Endothelial cell (in vitro differentiated cells): ENCODE measurements at regions not wholly inside any gene's neighbourhood (a gene's known extent, or its start where the extent isn't known, plus 50 kb on each side); places are given as distances from the start of the nearest gene placed in this dataset.
"Not testable (repeated sequence)": the region's sequence is repeated elsewhere in the genome, so short reads cannot be mapped to it uniquely, and the experiment has no call there.

ENCODE experiments used
- DNase-seq: peaks from one replicate; pipeline ENCODE4 v3.0.0; 2021; ENCODE audit warnings: low spot score
- H3K27ac Mint-ChIP-seq: one replicate; pipeline ENCODE4 v1.8.0; 2021; ENCODE audit warnings: mixed read lengths, inconsistent platforms; ENCODE audit not compliant: unreplicated experiment
- H3K27me3 Mint-ChIP-seq: one replicate; pipeline ENCODE4 v1.8.0; 2021; ENCODE audit warnings: mild to moderate bottlenecking, moderate library complexity, mixed read lengths, inconsistent platforms; ENCODE audit not compliant: unreplicated experiment
- H3K36me3 Mint-ChIP-seq: one replicate; pipeline ENCODE4 v1.8.0; 2021; ENCODE audit warnings: mild to moderate bottlenecking, low read depth, mixed read lengths, inconsistent platforms; ENCODE audit not compliant: unreplicated experiment
- H3K4me1 Mint-ChIP-seq: one replicate; pipeline ENCODE4 v1.8.0; 2021; ENCODE audit warnings: mild to moderate bottlenecking, mixed read lengths, inconsistent platforms; ENCODE audit not compliant: unreplicated experiment
- H3K4me3 Mint-ChIP-seq: one replicate; pipeline ENCODE4 v1.8.0; 2021; ENCODE audit warnings: mild to moderate bottlenecking, mixed read lengths, inconsistent platforms; ENCODE audit not compliant: unreplicated experiment
- H3K9me3 Mint-ChIP-seq: one replicate; pipeline ENCODE4 v1.8.0; 2021; ENCODE audit warnings: mixed read lengths, inconsistent platforms; ENCODE audit not compliant: unreplicated experiment
- CTCF ChIP-seq: fragments of 200-600 bp; sonication (generic); IDR thresholded peaks from one replicate; pipeline ENCODE4 v1.5.0; 2021; ENCODE audit warnings: antibody characterized with exemption; ENCODE audit not compliant: unreplicated experiment

GRCh38 chr22:23452231-23453010 lies 127.7 kb downstream of the IGLL1 start:
- Mint-ChIP-seq H3K4me1 (peaks cover 8% of the 10 kb centered on the region), H3K27me3 (no peaks in the 10 kb centered on the region), H3K27ac (no peak overlapping the region), H3K9me3 (no peaks in the 10 kb centered on the region), H3K4me3 (no peak overlapping the region), H3K36me3 (no peaks in the 10 kb centered on the region)
- no peak for TF ChIP-seq CTCF
- DNase-seq = no peak

GRCh38 chr22:23451452-23452230 lies 128.4 kb downstream of the IGLL1 start:
- H3K4me1 Mint-ChIP-seq, H3K4me3 Mint-ChIP-seq, H3K27me3 Mint-ChIP-seq, H3K36me3 Mint-ChIP-seq, H3K27ac Mint-ChIP-seq, H3K9me3 Mint-ChIP-seq, DNase-seq: not testable (repeated sequence)

GRCh38 chr22:23450821-23451220 lies 129.3 kb downstream of the IGLL1 start:
- not testable (repeated sequence) for DNase-seq, H3K36me3 Mint-ChIP-seq, H3K27ac Mint-ChIP-seq, H3K4me3 Mint-ChIP-seq, H3K4me1 Mint-ChIP-seq, H3K27me3 Mint-ChIP-seq
- H3K9me3 Mint-ChIP-seq = peaks cover 10% of the 10 kb centered on the region

GRCh38 chr22:23450434-23450795 lies 129.7 kb downstream of the IGLL1 start:
- no peaks in the 10 kb centered on the region for H3K4me1 Mint-ChIP-seq
- no peak overlapping the region for H3K4me3 Mint-ChIP-seq
- H3K9me3 Mint-ChIP-seq = peaks cover 10% of the 10 kb centered on the region

GRCh38 chr22:23449748-23450433 lies 130.2 kb downstream of the IGLL1 start:
- not testable (repeated sequence) for H3K4me1 Mint-ChIP-seq, H3K27ac Mint-ChIP-seq, DNase-seq, H3K36me3 Mint-ChIP-seq, H3K27me3 Mint-ChIP-seq, H3K4me3 Mint-ChIP-seq
- H3K9me3 Mint-ChIP-seq = peaks cover 10% of the 10 kb centered on the region

More at GRCh38 chr22:23450434-23450795, 129.7 kb downstream of the IGLL1 start:
- no peak overlapping the region for H3K27ac Mint-ChIP-seq
- DNase-seq = no peak
- peaks cover 1% of the 10 kb centered on the region for H3K27me3 Mint-ChIP-seq
- H3K36me3 Mint-ChIP-seq = peaks cover 9% of the 10 kb centered on the region
- TF ChIP-seq CTCF = no peak

GRCh38 chr22:23448499-23449288 lies 131.4 kb downstream of the IGLL1 start:
- not testable (repeated sequence) for H3K4me1 Mint-ChIP-seq, DNase-seq, H3K4me3 Mint-ChIP-seq, H3K27ac Mint-ChIP-seq, H3K27me3 Mint-ChIP-seq
- Mint-ChIP-seq H3K36me3 (peaks cover 13% of the 10 kb centered on the region), H3K9me3 (peaks cover 10% of the 10 kb centered on the region)
